ENCODE measurements at regions not wholly inside any gene's neighbourhood (a gene's known extent, or its start where the extent isn't known, plus 50 kb on each side); places are given as distances from the start of the nearest gene placed in this dataset.

DNA sequence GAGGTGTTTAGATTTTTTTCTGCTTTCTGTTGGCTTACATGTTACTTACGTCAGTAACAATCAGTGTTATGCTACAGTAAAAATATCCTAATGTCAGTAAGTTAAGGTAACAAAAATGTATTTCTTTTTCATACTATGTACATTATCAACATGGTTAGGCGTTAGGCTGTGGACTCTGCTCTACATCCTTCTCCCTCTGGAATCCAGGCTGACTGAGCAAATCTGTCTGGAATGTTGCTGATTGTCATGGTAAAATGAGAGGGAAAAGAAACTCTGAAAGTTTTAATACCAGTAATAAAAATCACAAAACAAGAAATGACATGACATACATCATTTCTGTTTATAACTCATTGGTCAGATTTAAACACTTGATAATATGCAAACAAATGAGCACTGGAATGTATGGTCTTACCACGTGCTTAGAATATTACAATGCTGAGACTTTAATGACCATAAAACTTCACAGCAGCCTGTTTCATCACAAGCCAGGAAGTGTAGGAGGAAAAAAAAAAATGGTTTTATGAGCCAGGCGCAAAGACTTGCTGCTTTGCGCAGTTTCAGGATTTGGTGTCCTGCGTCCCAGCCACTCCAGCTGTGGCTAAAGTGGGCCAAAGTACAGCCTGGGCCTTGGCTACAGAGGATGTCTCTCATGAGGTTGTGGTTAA, 252.4 kb downstream of the FSIP2 start:
- TF ChIP-seq, protein P1, sequence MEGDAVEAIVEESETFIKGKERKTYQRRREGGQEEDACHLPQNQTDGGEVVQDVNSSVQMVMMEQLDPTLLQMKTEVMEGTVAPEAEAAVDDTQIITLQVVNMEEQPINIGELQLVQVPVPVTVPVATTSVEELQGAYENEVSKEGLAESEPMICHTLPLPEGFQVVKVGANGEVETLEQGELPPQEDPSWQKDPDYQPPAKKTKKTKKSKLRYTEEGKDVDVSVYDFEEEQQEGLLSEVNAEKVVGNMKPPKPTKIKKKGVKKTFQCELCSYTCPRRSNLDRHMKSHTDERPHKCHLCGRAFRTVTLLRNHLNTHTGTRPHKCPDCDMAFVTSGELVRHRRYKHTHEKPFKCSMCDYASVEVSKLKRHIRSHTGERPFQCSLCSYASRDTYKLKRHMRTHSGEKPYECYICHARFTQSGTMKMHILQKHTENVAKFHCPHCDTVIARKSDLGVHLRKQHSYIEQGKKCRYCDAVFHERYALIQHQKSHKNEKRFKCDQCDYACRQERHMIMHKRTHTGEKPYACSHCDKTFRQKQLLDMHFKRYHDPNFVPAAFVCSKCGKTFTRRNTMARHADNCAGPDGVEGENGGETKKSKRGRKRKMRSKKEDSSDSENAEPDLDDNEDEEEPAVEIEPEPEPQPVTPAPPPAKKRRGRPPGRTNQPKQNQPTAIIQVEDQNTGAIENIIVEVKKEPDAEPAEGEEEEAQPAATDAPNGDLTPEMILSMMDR (IDR thresholded peaks at IDR 0.05; ENCODE audit: extremely low read depth in 1 of 2, insufficient read depth in 1 of 2, low read depth in 1 of 2, low read length in 2 of 2), result no peak
- TF ChIP-seq POLR2A (IDR thresholded peaks at IDR 0.05; ENCODE audit: low read depth, low read length), result no peak
- TF ChIP-seq POLR2AphosphoS5 (IDR thresholded peaks at IDR 0.05; ENCODE audit: insufficient read depth, low read depth, low read length), result no peak

Measured in endothelial cell of umbilical vein (primary cell).